SK-N-MC (cell line): ENCODE measurements at regions not wholly inside any gene's neighbourhood (a gene's known extent, or its start where the extent isn't known, plus 50 kb on each side); places are given as distances from the start of the nearest gene placed in this dataset.

Experiments used
- EZH2 ChIP-seq: fragments of 200-600 bp; sonication (generic); IDR thresholded peaks from one replicate; pipeline ENCODE4 v1.6.1; 2017; ENCODE audit warnings: antibody characterized with exemption
- POLR2AphosphoS5 ChIP-seq: IDR thresholded peaks from 2 replicates; pipeline ENCODE4 v1.6.1; 2012; ENCODE audit warnings: mild to moderate bottlenecking, low read depth, low read length, borderline replicate concordance

DNA sequence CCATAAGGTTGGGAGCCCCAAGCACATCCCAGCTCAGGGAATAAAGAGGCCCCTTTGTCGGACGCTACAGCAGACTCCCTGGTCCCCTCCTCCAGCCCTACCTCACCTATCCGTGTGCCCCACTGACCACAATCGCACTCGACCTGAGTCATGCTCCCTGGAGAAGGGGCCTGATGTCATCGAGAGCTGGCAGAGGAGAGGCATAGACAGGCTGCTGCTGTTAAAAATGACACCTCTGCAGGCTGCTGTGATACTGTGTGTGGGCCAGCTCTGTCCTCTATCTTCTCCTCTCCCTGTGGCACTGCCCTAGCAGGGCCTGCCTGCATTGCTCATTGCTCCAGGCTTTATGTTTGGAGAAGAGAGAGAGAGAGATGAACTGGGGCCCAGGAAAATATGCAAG is 123.4 kb upstream of the SYT13 start:
- TF ChIP-seq EZH2 (no peak), POLR2AphosphoS5 (no peak)
